Erythroblast (primary cell): ENCODE measurements at regions not wholly inside any gene's neighbourhood (a gene's known extent, or its start where the extent isn't known, plus 50 kb on each side); places are given as distances from the start of the nearest gene placed in this dataset.

Experiments used
- GATA1 ChIP-seq: IDR thresholded peaks from 2 replicates; pipeline ENCODE4 v1.6.1; 2011; ENCODE audit warnings: low read depth, mild to moderate bottlenecking, control low read depth, low read length, moderate library complexity
- POLR2A ChIP-seq: IDR thresholded peaks from 2 replicates; pipeline ENCODE4 v1.6.1; 2011; ENCODE audit warnings: mild to moderate bottlenecking, low read length

GRCh38 chr11:121931121-121931520 is 184.9 kb downstream of the BLID start:
- no peak for TF ChIP-seq POLR2A
- TF ChIP-seq GATA1 = no peak
